PFSK-1 (cell line): ENCODE measurements at regions not wholly inside any gene's neighbourhood (a gene's known extent, or its start where the extent isn't known, plus 50 kb on each side); places are given as distances from the start of the nearest gene placed in this dataset.

Experiments used
- FOXP2 ChIP-seq: optimal IDR thresholded peaks from 2 replicates; pipeline ENCODE3; 2011; ENCODE audit warnings: borderline replicate concordance, control low read depth, inconsistent platforms; ENCODE audit not compliant: insufficient read depth; ENCODE audit errors: extremely low read length, extremely low read depth
- POLR2AphosphoS5 ChIP-seq: IDR thresholded peaks from 2 replicates; pipeline ENCODE4 v1.6.1; 2012; ENCODE audit warnings: low read depth, mild to moderate bottlenecking, control low read depth, low read length, moderate library complexity
- SIN3A ChIP-seq: IDR thresholded peaks from 2 replicates; pipeline ENCODE4 v1.6.1; 2012; ENCODE audit warnings: mild to moderate bottlenecking, low read length, moderate library complexity, borderline replicate concordance; ENCODE audit not compliant: insufficient read depth
- TAF1 ChIP-seq: IDR thresholded peaks from 2 replicates; pipeline ENCODE4 v1.6.1; 2012; ENCODE audit warnings: low read length, control low read depth, borderline replicate concordance; ENCODE audit not compliant: insufficient read depth
- TF ChIP-seq, protein P1 (sequence below), 2 experiments: IDR thresholded peaks; 2 replicates each; pipeline versions ENCODE4 v1.6.1 to v1.8.0; 2011 to 2012; ENCODE audit warnings: low read depth in 2 of 2, low read length in 2 of 2, control low read depth in 1 of 2, inconsistent platforms in 1 of 2, mild to moderate bottlenecking in 1 of 2, moderate library complexity in 1 of 2; ENCODE audit not compliant: insufficient read depth in 1 of 2

GRCh38 chr10:6995831-6996230 is 415.0 kb downstream of the SFMBT2 start:
- TF ChIP-seq POLR2AphosphoS5 (no peak), SIN3A (no peak), TAF1 (no peak), FOXP2 (no peak)
- TF ChIP-seq, protein P1, sequence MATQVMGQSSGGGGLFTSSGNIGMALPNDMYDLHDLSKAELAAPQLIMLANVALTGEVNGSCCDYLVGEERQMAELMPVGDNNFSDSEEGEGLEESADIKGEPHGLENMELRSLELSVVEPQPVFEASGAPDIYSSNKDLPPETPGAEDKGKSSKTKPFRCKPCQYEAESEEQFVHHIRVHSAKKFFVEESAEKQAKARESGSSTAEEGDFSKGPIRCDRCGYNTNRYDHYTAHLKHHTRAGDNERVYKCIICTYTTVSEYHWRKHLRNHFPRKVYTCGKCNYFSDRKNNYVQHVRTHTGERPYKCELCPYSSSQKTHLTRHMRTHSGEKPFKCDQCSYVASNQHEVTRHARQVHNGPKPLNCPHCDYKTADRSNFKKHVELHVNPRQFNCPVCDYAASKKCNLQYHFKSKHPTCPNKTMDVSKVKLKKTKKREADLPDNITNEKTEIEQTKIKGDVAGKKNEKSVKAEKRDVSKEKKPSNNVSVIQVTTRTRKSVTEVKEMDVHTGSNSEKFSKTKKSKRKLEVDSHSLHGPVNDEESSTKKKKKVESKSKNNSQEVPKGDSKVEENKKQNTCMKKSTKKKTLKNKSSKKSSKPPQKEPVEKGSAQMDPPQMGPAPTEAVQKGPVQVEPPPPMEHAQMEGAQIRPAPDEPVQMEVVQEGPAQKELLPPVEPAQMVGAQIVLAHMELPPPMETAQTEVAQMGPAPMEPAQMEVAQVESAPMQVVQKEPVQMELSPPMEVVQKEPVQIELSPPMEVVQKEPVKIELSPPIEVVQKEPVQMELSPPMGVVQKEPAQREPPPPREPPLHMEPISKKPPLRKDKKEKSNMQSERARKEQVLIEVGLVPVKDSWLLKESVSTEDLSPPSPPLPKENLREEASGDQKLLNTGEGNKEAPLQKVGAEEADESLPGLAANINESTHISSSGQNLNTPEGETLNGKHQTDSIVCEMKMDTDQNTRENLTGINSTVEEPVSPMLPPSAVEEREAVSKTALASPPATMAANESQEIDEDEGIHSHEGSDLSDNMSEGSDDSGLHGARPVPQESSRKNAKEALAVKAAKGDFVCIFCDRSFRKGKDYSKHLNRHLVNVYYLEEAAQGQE (IDR thresholded peaks at IDR 0.05; ENCODE audit: insufficient read depth in 1 of 2, low read depth in 2 of 2, low read length in 2 of 2), result no peak

GRCh38 chr10:6995341-6995740 is 415.3 kb upstream of the PRKCQ start:
- TF ChIP-seq, protein P1 (IDR thresholded peaks at IDR 0.05; ENCODE audit: insufficient read depth in 1 of 2, low read depth in 2 of 2, low read length in 2 of 2), result no peak
- no peak for TF ChIP-seq TAF1
- no peak for TF ChIP-seq FOXP2
- no peak for TF ChIP-seq POLR2AphosphoS5
- TF ChIP-seq SIN3A, result no peak

DNA sequence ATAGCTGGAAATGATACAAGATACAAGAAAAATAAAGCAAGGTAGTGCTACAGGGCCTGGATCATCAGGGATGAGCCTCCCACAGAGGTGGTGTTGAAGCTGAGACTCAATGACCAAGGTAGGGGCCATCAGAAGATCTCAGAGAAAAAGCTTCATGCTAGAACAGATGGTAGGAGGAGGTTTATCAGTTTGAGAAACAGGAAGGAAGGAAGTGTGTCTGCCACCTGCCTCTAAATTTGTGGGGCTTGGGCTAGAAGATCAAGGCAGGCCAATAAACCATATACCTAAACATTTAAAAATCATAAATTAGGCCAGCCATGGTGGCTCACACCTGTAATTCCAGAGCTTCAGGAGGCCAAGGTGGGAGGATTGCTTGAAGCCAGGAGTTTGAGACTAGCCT is 410.8 kb upstream of the PRKCQ start:
- TF ChIP-seq TAF1 (no peak), SIN3A (no peak), POLR2AphosphoS5 (no peak), FOXP2 (no peak)
- TF ChIP-seq, protein P1 (IDR thresholded peaks at IDR 0.05; ENCODE audit: insufficient read depth in 1 of 2, low read depth in 2 of 2, low read length in 2 of 2), result no peak

DNA sequence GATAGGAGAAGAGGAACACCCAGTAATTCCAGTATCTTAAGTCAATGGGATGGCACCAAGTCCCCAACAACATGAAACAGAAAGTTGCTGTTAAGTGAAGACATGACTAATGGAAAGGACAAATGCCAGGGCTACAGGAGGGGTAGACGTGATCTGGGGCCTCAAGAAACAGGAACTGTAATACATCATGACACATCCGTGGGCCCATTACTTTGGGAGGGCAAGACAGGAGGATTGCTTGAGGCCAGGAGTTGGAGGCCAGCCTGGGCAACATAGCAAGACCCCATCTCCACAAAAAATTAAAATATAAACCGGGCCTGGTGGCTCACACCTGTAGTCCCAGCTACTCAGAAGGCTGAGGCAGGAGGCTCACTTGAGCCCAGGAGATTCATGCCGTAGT is 408.6 kb upstream of the PRKCQ start:
- TF ChIP-seq FOXP2, result no peak
- TF ChIP-seq, protein P1 (IDR thresholded peaks at IDR 0.05; ENCODE audit: insufficient read depth in 1 of 2, low read depth in 2 of 2, low read length in 2 of 2), result no peak
- TF ChIP-seq POLR2AphosphoS5, result no peak
- no peak for TF ChIP-seq TAF1
- TF ChIP-seq SIN3A, result no peak

DNA sequence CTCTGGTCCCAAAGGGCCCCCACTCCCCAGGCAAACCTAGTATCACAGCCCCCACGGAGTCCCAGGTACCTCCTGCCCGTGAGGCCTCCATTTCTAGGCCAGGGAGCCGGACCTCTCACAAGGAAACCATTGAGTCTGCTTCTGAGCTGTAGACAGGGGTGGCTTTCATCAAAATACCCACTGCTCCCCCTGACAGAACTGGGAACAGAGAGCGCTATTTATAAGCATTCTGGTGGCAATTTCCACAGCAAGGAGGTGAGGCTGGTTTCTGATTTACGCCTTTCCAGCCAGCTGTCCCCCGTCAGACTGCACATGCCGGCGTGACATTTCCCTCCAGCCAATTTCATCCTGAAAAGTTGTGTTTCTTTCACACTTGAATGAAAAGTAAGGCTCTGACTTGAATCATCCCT is 407.5 kb upstream of the PRKCQ start:
- TF ChIP-seq POLR2AphosphoS5 (no peak), FOXP2 (no peak), SIN3A (no peak), TAF1 (no peak)
- TF ChIP-seq, protein P1 (IDR thresholded peaks at IDR 0.05; ENCODE audit: insufficient read depth in 1 of 2, low read depth in 2 of 2, low read length in 2 of 2), result no peak
